Glomerular visceral epithelial cell (primary cell): ENCODE measurements at regions not wholly inside any gene's neighbourhood (a gene's known extent, or its start where the extent isn't known, plus 50 kb on each side); places are given as distances from the start of the nearest gene placed in this dataset.
"Not testable (repeated sequence)": the region's sequence is repeated elsewhere in the genome, so short reads cannot be mapped to it uniquely, and the experiment has no call there.

ENCODE experiments used
- DNase-seq: peaks from one replicate; pipeline ENCODE4 v3.0.0-alpha.2; 2016; ENCODE audit errors: extremely low spot score

- no peak for DNase-seq
These were observed 249.4 kb upstream of the USP24 start for GRCh38 chr1:55464550-55464949.

GRCh38 chr1:55463814-55464475, 248.8 kb upstream of the USP24 start:
- no peak for DNase-seq

- DNase-seq, result no peak
These were observed 242.7 kb upstream of the USP24 start for GRCh38 chr1:55457874-55458273.

- no peak for DNase-seq
These were observed 241.8 kb upstream of the USP24 start for GRCh38 chr1:55456971-55457370.

- no peak for DNase-seq
These were observed 233.1 kb upstream of the USP24 start for GRCh38 chr1:55448261-55448660.

- no peak for DNase-seq
These were observed 232.3 kb upstream of the USP24 start for GRCh38 chr1:55447488-55447887.

GRCh38 chr1:55446351-55446750, 231.2 kb upstream of the USP24 start:
- DNase-seq, result no peak

GRCh38 chr1:55445416-55445815, 230.3 kb upstream of the USP24 start:
- no peak for DNase-seq

- DNase-seq, result no peak
These were observed 229.5 kb upstream of the USP24 start for GRCh38 chr1:55444667-55445066.

GRCh38 chr1:55443175-55443915, 228.2 kb upstream of the USP24 start:
- peak; percentile 70 for DNase-seq

- DNase-seq, result no peak
These were observed 226.3 kb upstream of the USP24 start for GRCh38 chr1:55441489-55441888.

GRCh38 chr1:55437692-55438091, 222.5 kb upstream of the USP24 start:
- no peak for DNase-seq

- not testable (repeated sequence) for DNase-seq
These were observed 215.6 kb upstream of the USP24 start for GRCh38 chr1:55430720-55431119.

- DNase-seq, result not testable (repeated sequence)
These were observed 215.0 kb upstream of the USP24 start for GRCh38 chr1:55430206-55430605.

GRCh38 chr1:55428944-55429931, 214.1 kb upstream of the USP24 start:
- DNase-seq, result peak; percentile 98

GRCh38 chr1:55428231-55428630, 213.1 kb upstream of the USP24 start:
- DNase-seq, result no peak

- no peak for DNase-seq
These were observed 212.4 kb upstream of the USP24 start for GRCh38 chr1:55427606-55428005.

- no peak for DNase-seq
These were observed 211.5 kb upstream of the USP24 start for GRCh38 chr1:55426619-55427018.

GRCh38 chr1:55426156-55426555, 211.0 kb upstream of the USP24 start:
- no peak for DNase-seq

- no peak for DNase-seq
These were observed 210.3 kb upstream of the USP24 start for GRCh38 chr1:55425310-55425930.

- DNase-seq, result no peak
These were observed 208.2 kb upstream of the USP24 start for GRCh38 chr1:55423376-55423775.
